Breast epithelium (tissue), 3 donors: ENCODE measurements at regions not wholly inside any gene's neighbourhood (a gene's known extent, or its start where the extent isn't known, plus 50 kb on each side); places are given as distances from the start of the nearest gene placed in this dataset.

Experiments
- POLR2A ChIP-seq: fragments of 450-650 bp; IDR thresholded peaks from one replicate; pipeline ENCODE4 v1.6.1; 2016; ENCODE audit warnings: antibody characterized with exemption, mild to moderate bottlenecking, moderate library complexity
- TF ChIP-seq, protein P1 (sequence below), 3 donors: fragments of 450-650 bp; IDR thresholded peaks; one replicate each; pipeline ENCODE4 v1.5.1; 2016 to 2017; ENCODE audit warnings: antibody characterized with exemption in 3 of 3, mild to moderate bottlenecking in 3 of 3, moderate library complexity in 3 of 3

- TF ChIP-seq, protein P1, sequence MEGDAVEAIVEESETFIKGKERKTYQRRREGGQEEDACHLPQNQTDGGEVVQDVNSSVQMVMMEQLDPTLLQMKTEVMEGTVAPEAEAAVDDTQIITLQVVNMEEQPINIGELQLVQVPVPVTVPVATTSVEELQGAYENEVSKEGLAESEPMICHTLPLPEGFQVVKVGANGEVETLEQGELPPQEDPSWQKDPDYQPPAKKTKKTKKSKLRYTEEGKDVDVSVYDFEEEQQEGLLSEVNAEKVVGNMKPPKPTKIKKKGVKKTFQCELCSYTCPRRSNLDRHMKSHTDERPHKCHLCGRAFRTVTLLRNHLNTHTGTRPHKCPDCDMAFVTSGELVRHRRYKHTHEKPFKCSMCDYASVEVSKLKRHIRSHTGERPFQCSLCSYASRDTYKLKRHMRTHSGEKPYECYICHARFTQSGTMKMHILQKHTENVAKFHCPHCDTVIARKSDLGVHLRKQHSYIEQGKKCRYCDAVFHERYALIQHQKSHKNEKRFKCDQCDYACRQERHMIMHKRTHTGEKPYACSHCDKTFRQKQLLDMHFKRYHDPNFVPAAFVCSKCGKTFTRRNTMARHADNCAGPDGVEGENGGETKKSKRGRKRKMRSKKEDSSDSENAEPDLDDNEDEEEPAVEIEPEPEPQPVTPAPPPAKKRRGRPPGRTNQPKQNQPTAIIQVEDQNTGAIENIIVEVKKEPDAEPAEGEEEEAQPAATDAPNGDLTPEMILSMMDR (IDR thresholded peaks at IDR 0.05), result no peak
- TF ChIP-seq POLR2A, result no peak
Measured at GRCh38 chr3:80785875-80786274, 975.6 kb downstream of the GBE1 start.
